ENCODE measurements at regions not wholly inside any gene's neighbourhood (a gene's known extent, or its start where the extent isn't known, plus 50 kb on each side); places are given as distances from the start of the nearest gene placed in this dataset.

GRCh38 chr2:101566632-101567228 is 91.8 kb upstream of the RFX8 start:
- Histone ChIP-seq H3K4me3 (no peak overlapping the region), H3K27me3 (no peaks in the 10 kb centered on the region), H3K36me3 (no peaks in the 10 kb centered on the region), H3K9me3 (no peaks in the 10 kb centered on the region), H3K27ac (no peak overlapping the region), H3K4me1 (no peaks in the 10 kb centered on the region)
- ATAC-seq (ENCODE audit: low FRiP score in 2 of 2) (no peak), DNase-seq (no peak)
- TF ChIP-seq POLR2AphosphoS5 (IDR thresholded peaks at IDR 0.05) = no peak
- TF ChIP-seq POLR2A (IDR thresholded peaks at IDR 0.05) = no peak
- no peak for TF ChIP-seq EP300 (IDR thresholded peaks at IDR 0.05)
- no peak for TF ChIP-seq CTCF (IDR thresholded peaks at IDR 0.05)
- WGBS, 2 donors = 72 to 83% methylated on average over 6 of the region's 6 CpGs

DNA sequence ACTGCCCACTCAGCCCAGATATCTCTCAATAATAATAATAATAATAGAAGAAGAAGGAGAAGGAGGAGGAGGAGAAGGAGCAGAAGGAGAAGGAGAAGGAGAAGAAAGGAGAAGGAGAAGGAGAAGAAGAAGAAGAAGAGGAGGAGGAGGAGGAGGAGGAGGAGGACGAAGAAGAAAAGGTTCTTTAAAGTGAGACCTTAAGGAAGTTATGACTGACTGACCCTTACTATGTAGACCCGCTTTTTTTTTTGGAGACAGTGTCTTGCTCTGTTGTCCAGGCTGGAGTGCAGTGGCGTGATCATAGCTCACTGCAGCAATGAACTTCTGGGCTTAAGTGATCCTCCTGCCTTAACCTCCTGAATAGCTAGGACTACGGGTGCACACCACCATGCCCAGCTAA is 88.9 kb upstream of the RFX8 start:
- Histone ChIP-seq H3K27me3 (no peaks in the 10 kb centered on the region), H3K36me3 (no peaks in the 10 kb centered on the region), H3K9me3 (no peaks in the 10 kb centered on the region), H3K27ac (no peak overlapping the region), H3K4me3 (no peak overlapping the region), H3K4me1 (peaks cover 0 to 9% (median 4%) of the 10 kb centered on the region in 4 donors)
- ATAC-seq (ENCODE audit: low FRiP score in 2 of 2) (no peak), DNase-seq (no peak)
- no peak for TF ChIP-seq EP300 (IDR thresholded peaks at IDR 0.05)
- TF ChIP-seq POLR2A (IDR thresholded peaks at IDR 0.05) = no peak
- TF ChIP-seq CTCF (IDR thresholded peaks at IDR 0.05) = no peak
- no peak for TF ChIP-seq POLR2AphosphoS5 (IDR thresholded peaks at IDR 0.05)
- WGBS, 2 donors = 88 to 95% methylated on average over 4 of the region's 4 CpGs

- Histone ChIP-seq H3K27me3 (no peaks in the 10 kb centered on the region), H3K4me3 (no peak overlapping the region), H3K4me1 (peaks cover 0 to 10% (median 4%) of the 10 kb centered on the region in 4 donors), H3K36me3 (no peaks in the 10 kb centered on the region), H3K27ac (no peak overlapping the region), H3K9me3 (no peaks in the 10 kb centered on the region)
- DNase-seq = no peak
- TF ChIP-seq POLR2AphosphoS5 (IDR thresholded peaks at IDR 0.05) (no peak), EP300 (IDR thresholded peaks at IDR 0.05) (no peak), CTCF (IDR thresholded peaks at IDR 0.05) (no peak), POLR2A (IDR thresholded peaks at IDR 0.05) (no peak)
- no peak for ATAC-seq (ENCODE audit: low FRiP score in 2 of 2)
- WGBS, 2 donors = 94 to 98% methylated on average over 6 of the region's 6 CpGs
These were observed 85.9 kb upstream of the RFX8 start for GRCh38 chr2:101560780-101561315.

DNA sequence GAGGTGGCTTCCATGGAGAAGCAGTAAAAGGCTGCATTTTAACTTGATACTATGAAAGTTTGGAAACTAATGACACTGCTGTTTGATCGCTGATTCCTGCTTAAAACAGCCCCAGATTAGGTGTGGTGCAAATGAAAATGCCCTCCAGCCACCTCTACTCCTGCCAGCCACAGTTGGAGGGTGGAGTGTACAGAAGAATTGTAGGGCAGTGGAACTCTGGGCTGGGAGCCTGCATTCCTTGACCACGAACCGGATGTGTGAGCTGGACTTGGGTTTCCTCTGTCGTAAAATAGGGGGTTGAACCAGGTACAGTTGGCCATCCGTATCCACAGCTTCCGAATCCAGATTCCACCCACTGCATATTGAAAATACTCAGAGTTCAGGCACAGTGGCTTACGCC is 84.6 kb upstream of the RFX8 start:
- H3K36me3 ChIP-seq = no peaks in the 10 kb centered on the region
- no peaks in the 10 kb centered on the region for H3K9me3 ChIP-seq
- DNase-seq = no peak
- peak in 1 of 2 donors; percentile 38 for ATAC-seq (ENCODE audit: low FRiP score in 2 of 2)
- 55 to 57% methylated on average over 7 of the region's 7 CpGs for WGBS, 2 donors
- H3K27ac ChIP-seq = peak overlapping the region; percentile 45 to 69 (median 68)
- H3K27me3 ChIP-seq = no peaks in the 10 kb centered on the region
- peaks cover 0 to 10% (median 4%) of the 10 kb centered on the region in 4 donors for H3K4me1 ChIP-seq
- TF ChIP-seq CTCF (IDR thresholded peaks at IDR 0.05) (no peak), POLR2AphosphoS5 (IDR thresholded peaks at IDR 0.05) (peak in 1 of 2 donors; percentile 29)
- no peak overlapping the region for H3K4me3 ChIP-seq
